ENCODE measurements at regions not wholly inside any gene's neighbourhood (a gene's known extent, or its start where the extent isn't known, plus 50 kb on each side); places are given as distances from the start of the nearest gene placed in this dataset.
A peak's percentile ranks its signal among the peaks of the same experiment; 100 is the strongest.
"Not testable (repeated sequence)": the region's sequence is repeated elsewhere in the genome, so short reads cannot be mapped to it uniquely, and the experiment has no call there.

DNA sequence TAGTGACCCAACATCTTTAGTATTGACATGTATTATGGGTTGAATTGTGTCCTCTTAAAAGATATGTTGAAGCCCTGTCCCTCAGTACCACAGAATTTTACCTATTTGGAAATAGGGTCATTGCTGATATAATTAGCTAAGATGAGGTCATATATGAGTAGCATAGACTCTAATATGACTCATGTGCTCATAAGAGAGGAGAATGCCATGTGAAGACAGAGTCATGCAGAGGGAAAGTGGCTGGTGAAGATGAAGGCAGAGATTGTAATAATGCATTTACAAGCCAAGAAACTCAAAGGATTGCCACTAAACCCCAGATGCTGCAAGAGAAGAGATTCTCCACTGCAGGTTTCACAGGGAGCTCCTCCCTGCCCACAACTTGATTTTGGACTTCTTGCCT lies 496.4 kb downstream of the KIF20B start:
- no peak for DNase-seq

DNA sequence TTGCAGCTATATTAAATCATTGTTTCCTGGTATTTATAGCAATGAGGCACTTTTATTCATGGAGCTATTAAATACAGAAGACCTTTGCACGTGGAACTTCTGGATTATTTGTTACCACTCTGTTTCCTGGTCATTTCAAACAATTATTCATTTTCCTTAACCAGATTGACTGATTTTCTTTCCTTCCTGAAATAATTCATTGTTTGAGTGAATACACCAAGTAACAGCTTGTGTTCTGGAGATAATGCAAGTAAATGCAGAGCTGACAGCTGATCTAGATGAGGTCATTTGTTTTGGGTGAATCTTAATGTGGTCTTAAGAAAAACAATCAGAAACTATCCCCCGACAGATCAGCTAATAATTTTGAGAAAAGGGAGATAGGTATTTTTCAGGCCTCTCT lies 497.7 kb downstream of the KIF20B start:
- DNase-seq = no peak

DNA sequence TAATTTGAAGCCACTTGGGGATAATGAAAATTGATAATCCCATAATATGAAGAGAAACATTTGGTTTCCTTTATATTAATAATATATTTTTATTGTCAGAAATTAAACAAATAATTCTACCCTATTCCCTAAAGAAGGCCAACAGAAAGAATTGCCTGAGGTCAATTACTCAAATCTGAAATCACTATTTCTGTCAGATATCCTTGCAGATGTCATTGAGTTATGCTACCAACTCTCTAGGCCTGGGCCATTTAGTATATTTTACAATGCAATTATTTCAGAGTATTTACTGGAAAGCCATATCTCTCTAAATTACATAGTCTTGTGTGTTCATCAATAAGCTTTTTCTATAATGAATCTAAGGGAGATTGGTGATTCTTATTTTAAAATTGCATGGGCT lies 498.1 kb downstream of the KIF20B start:
- no peak for DNase-seq

DNA sequence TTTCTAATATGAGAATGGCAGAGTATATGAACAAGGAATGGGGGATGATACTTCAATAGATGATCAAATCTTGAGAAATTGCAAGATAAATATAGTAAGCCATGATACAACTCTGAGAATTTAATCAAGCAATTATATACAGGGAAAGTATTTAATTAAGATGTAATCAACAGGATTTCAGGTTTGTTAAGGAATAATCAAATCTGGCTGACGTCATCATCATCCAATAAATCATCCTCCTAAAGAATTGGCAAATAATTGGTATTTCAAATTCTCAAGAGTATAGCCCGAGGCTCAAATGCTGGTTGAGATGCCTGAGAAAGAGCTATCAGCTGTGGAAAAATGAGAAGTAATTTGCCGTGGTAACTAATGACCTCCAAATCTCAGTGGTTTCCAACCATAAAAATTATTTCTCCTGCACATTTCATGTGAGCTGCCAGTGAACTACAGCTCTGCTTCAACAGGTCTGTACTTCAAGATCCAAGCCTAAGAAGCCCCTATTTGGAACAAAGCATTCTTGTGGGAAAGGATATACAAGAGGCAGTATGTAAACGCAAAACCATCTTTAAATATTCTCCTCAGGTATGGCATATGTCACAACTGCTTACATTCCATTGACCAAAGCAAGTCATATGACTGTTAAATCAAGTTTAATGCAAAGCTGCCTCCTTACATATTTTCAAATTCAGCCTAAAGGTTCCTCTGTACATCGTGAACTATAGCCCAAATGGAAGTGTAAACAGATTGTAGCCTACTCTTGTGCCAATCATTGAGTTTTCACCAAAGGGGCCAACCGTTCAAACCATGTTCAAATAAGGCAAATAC lies 503.0 kb downstream of the KIF20B start:
- DNase-seq = no peak

DNA sequence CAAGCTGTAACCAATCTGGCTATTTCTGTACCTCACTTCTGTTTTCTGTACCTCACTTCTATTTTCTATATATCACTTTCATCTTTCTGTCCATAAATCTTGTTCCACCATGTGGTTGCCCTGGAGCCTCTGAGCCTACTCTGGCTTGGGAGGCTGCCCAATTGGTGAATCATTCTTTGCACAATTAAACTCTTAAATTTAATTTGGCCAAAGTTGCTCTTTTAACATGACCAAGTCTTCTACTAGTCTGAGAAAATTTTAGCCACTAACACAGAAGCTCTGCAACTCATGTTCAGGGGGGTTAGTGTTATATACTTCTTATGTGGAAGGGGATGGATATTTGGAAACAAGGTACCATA lies 503.5 kb downstream of the KIF20B start:
- DNase-seq = peak; percentile 26 to 70

DNA sequence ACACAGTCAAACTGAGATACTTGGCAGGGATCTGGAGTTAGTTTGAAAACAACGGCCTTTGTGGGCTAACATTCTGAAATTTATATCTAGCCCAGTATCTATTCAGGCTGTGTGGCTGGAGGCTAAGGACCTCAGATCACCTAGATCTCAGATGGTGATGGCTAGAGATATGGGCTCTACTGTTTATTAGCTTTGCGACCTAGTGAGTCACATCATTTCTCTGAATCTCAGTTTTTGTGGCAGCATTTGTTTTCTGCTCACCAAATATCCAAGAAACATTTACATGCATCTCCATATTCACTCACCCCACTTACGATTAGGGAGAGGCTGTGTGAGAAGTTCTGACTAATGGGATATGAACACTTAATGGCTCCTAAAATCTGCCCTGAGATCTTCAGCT lies 503.9 kb downstream of the KIF20B start:
- no peak for DNase-seq

DNA sequence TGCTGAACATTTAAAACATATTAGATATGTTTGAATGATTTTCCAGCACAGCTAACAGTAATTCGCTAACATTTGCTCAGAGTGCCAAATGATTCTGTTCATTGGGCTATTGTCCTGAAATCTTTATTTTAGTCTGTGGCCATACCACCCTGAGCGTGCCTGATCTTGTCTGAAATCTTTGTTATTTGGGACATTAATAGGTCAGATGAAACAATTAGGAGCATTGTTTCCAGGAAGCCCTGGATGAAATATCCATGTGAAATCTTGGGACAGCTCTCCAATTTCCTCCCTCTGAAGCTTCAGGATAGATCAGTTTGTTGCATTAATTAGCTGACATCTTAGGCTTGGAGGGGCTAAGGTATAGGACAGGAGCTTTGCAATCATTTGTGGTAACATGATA lies 512.0 kb downstream of the KIF20B start:
- no peak for DNase-seq

DNA sequence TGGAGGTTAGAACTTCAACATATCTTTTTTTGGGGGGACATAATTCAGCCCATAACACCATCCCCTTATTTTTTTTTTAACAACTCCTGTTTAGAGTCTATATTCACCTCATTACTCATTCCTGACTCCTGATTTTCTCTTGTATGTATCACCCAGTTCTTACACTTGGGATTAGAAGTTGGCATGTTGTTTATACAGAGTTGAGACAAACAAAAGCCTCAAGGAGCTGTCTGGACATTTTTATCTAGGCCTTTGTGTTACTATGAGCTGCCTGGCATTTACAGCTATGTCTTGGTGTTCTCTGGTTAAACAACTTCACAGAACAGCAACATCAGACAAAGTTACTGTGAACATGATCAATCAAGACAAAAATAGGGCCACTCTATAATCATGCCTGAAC lies 517.5 kb downstream of the KIF20B start:
- no peak for DNase-seq

DNA sequence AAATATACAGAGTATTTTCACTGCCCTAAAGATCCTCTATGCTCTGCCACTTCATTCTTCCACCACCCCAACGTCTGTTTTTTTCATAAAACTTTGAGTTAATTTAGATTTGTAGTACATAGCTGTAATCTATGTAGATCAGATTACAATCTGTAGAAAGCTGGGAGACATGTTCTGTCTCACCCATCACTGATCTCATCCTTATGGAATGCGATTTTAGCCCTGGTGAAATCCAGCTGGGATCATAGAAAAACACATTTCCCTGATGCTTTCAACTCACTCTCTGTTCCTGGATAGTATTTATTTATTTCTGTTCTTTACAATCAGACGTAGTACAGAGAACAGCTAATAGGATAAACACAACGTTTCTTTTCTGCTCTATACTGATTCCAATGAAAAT lies 521.0 kb downstream of the KIF20B start:
- DNase-seq = no peak

DNA sequence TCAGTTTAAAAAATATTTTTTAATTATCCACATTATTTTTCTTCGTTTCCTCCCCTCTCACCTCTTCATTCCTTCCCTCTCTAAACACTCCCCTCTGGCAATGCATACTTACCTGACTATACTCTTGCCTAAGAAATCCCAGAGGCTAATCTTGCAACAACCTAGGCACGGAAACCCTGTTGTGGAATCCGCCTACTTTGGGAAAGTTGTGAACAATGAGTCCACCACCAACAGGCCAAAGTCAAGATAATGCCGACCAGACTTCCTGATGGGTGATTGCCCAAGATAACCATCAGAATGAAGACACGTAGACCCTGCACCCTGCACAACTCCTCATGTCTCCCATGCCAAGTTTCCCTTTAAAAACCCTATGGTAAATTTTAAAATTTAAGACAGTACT lies 521.5 kb downstream of the KIF20B start:
- no peak for DNase-seq

DNA sequence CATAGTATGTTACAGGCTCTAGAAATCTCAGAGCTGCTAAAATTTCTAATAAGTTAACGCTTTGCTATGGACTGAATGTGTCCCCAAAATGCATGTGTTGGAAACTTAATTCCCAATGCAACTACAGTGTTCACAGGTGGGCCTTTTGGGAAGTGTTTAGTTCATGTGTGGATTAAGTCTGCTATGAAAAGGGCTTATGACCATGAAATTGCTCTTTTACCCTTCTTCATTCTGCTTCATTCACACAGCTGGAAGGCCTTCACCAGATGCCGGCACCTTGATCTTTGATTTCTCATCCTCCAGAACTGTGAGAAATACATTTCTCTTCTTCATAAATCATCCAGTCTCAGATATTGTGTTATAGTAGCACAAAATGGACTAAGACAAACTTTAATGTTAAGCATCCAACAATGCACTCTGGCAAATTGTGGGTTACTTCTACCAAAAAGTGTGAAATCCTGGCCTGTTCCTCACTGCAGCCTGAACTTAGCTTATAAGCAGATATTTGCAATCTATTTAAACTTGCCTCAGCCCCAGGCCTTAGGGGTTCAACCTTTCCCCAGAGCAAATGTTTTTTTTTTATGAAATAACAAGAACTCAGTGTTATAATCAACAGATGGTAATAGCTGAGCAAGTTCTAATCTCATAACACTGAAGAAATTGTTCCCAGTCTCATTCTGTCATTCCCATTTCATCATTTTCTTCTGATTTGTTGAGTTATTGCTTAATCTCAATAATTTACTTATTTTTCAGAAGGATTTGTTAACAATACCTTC lies 523.6 kb downstream of the KIF20B start:
- no peak for DNase-seq

DNA sequence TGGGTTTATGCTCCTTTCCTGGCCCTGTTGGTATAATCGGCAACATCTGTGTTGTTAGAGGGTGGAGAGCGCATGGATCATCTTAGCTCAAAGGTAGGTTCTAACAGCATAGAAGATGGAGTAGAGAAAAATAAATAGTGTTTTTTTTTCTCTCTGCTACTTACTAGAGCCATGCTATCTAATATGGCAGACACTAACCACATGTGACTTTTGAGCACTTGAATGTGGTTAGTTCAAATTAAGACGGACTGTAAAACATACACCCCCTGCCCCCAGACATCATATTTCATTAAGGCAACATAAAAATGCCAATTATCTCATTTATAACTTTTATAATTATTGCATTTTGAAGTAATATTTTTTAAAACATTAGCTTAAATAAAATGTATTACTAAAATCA lies 525.1 kb downstream of the KIF20B start:
- no peak for DNase-seq

DNA sequence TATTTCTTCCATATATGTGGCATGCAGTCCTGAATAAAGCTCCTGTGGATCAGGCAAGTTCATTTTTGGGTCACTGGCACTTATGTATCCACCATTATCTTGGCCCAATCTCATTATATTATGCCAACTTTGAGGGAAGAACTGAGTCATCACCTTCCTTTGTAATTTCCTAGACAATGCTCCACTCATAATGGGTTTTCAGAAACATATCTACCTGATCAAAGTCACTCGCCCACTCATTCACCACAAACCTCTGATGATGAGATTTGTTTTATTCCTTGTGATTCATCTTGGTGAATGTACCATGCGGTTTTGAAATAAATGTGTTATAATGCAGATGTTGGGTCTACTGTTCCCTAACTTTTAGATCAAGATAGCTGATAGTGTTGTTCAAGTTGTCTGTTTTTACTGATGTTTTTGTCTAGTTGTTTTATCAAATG lies 525.8 kb downstream of the KIF20B start:
- DNase-seq = no peak

DNA sequence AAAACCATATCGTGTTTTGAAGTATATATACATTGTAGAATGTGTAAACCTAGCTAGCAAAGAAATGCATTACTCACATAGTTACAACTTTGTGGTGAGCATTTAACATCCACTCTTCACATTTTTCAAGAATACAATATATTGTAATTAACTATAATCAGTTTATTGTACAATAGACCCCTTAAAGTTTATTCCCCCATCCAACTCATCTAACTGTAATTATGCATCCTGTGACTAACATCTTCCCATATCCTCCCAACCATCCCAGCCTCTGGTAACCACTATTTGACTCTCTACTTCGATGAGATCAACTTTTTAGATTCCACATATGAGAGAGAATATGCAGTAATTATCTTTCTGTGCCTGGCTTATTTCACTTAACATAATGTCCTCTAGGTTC lies 526.4 kb downstream of the KIF20B start:
- no peak for DNase-seq

DNA sequence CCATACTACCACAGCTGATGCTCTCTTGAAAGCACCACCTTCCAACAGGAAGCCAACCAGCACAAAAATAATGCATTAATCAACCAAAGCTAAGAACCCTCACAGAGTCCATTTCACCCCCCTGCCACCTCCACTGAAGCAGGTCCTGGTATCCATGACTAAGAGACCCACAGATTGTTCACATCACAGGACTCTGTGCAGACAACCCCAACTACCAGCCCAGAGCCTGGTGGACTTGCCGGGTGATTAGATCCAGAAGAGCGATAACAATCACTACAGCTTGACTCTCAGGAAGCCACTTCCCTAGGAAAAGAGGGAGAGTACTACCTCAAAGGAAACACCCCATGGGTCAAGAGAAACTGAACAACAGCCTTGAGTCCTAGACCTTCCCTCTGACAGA lies 528.1 kb downstream of the KIF20B start:
- no peak for DNase-seq

DNA sequence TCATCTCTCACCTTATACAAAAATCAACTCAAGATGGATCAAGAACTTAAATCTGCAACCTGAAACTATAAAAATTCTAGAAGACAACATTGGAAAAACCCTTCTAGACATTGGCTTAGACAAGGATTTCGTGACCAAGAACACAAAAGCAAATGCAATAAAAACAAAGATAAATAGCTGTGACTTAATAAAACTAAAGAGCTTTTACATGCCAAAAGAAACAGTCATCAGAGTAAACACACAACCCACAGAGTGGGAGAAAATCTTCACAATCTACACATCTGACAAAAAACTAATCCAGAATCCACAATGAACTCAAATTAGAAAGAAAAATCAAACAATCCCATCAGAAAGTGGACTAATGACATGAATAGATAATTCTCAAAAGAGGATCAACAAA lies 532.4 kb downstream of the KIF20B start:
- DNase-seq = not testable (repeated sequence)

DNA sequence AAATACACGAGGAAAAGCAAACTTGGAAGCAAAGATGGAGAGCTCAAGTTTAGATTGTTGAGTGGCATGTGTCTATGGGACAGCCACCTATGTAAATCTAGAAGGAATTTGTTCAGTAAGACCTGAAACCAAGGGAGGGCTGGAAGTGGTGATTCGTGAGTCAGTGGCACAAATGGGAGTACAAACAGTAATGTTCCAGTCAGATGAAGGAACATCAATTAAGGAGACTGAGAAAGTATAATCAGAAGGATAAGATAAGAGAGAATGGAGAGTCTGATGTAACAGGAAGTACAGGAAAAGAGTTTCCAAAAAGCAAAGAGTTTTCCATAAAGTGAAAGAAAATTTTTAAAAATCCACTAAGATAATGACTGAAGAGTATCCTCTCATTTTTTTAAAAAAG lies 544.2 kb downstream of the KIF20B start:
- no peak for DNase-seq

DNA sequence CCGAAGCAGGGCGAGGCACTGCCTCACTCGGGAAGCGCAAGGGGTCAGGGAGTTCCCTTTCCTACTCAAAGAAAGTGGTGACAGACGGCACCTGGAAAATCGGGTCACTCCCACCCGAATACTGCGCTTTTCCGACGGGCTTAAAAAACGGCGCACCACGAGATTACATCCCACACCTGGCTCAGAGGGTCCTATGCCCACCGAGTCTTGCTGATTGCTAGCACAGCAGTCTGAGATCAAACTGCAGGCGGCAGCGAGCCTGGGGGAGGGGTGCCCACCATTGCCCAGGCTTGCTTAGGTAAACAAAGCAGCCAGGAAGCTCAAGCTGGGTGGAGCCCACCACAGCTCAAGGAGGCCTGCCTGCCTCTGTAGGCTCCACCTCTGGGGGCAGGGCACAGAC lies 549.4 kb downstream of the KIF20B start:
- DNase-seq = not testable (repeated sequence)

DNA sequence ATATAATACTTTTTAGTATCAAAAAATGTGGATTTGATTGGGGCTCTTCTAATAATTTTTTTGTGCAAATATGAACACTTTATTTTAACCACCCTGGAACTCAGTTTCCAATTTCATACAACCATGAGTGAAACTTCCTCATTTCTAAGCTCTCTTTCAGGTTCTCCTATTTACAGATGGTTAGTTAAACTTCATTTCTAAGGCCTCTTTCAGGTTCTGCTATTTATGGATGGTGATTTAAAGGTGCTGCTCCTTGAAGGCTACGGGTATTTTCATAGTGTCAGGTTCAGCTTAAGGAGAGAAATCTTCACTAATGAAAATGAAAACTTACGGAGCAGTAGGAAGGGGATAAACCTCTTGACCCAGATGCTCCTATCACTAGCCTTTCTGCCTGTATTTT lies 568.3 kb downstream of the KIF20B start:
- DNase-seq = no peak

DNA sequence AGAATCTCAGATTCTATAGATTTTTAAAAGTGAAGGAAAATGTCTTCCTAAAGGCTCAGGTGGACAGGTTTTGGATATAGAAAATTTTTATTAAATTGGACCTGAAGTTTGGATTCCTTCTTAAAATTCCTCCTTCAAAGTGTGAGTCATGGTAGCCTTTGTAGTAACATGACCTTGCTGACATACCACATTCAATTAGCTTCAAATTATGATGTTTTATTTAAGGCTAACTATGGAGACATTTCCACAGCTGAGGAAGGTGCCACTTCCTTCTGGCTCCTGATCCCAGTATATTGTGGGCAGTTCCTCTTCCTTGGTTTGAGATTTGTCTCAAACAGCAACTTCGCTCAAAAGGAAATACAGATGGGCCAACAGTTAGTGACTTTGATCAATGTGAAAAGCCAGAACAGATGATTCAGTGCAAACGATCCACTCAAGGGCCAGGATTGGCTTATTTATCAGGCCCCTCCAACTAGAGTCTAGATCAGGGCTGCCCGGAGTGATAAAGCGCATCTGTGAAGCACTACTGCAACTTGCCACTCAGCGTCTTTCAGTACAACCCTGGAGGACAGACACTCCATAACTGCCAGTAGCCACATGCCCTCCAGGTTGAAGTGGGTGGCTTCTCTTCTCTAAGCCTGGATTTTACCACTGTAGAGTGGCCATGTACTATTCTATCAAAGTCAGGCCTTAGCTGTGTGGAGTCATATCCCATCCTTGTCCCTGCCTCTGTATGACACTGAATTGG lies 573.5 kb downstream of the KIF20B start:
- no peak for DNase-seq

DNA sequence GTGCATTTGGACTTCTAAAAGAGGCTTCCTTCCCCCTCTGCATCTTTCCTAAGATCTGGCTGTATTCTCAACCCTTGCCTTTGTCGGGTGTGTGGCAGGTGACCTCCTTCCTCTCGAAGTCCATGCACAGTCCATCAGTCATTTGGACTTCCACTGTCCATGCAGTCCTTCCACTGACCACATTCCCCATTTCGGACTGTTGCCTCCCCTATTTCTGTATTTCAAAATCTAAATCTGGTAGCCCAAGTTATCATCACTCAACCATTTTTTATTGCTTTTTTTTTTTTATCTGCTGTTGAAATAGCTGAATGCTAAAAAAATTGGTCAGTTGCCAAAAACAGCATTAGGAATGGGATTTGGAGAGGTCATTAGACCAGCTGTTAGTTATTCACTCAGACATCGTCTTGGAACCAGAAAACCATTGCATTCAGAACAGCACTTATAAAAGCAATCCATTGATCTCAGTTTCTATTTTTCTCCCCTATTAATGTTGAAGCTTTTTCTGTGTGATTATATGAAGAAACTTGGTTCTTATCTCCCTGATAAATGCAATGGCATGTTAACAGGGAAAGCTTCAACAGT lies 575.6 kb downstream of the KIF20B start:
- DNase-seq = peak; percentile 9 to 72

DNA sequence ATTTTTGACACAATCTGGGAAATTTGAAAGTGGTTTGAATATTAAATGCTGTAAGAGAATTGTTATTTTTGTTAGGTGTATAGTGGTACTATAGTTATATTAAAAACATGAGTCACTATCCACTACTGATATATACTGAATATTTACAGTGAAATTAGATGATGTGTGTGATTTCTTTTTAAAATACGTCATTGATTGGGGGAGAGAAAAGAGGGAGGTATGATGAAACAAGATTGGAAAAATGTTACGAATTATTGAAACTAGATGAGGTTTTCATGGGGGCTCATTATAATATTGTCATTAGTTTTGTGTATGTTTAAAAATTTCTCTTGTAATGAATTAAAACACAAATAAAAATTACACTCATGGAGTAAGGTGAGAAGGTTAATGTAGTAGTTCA lies 571.4 kb downstream of the HTR7 start:
- DNase-seq = no peak

DNA sequence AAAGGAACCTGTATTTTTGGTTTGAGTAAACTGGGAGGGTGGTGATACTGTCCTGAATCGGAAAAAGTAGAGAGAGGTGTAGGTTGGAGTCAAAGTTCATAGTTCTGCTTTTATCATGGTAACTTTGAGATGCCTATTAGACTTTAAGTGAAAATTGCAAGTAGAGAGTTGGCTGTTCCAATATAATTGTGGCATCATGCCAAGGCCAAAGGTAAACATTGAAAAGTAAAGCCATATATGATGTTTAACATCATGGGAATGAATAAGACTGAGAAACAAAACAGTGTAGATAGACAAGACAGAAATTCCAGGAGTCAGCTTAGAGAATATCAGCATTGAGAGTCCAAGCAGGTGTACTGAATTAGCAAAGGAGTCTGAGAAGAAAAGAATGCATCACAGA lies 570.9 kb downstream of the HTR7 start:
- no peak for DNase-seq

Data from NCI-H446 (cell line).